ENCODE measurements at regions not wholly inside any gene's neighbourhood (a gene's known extent, or its start where the extent isn't known, plus 50 kb on each side); places are given as distances from the start of the nearest gene placed in this dataset.

DNA sequence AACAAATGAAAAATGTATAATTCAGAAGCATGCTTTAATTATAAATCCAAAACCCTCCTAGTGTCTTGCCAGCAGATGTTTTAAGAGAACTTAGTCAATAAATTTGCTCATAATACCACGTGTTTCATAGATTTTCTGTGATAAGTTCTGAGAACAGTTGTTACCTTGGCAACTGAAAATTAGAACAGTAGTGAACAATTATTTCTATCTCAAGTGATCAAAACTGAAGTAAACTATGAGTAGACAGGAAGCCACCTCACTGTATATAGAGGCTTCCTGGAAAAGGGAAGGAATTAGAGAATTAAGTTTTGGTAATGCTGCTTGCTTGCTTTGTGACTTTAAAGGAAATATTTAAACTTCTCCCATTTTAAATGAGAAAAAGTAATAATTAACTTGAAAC, 266.0 kb upstream of the ANO3 start:
- TF ChIP-seq, protein P1, sequence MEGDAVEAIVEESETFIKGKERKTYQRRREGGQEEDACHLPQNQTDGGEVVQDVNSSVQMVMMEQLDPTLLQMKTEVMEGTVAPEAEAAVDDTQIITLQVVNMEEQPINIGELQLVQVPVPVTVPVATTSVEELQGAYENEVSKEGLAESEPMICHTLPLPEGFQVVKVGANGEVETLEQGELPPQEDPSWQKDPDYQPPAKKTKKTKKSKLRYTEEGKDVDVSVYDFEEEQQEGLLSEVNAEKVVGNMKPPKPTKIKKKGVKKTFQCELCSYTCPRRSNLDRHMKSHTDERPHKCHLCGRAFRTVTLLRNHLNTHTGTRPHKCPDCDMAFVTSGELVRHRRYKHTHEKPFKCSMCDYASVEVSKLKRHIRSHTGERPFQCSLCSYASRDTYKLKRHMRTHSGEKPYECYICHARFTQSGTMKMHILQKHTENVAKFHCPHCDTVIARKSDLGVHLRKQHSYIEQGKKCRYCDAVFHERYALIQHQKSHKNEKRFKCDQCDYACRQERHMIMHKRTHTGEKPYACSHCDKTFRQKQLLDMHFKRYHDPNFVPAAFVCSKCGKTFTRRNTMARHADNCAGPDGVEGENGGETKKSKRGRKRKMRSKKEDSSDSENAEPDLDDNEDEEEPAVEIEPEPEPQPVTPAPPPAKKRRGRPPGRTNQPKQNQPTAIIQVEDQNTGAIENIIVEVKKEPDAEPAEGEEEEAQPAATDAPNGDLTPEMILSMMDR (IDR thresholded peaks at IDR 0.05), result no peak
- no peak overlapping the region for H3K4me3 ChIP-seq
- H3K27ac ChIP-seq, result no peak overlapping the region
- no peak for DNase-seq (ENCODE audit: low spot score)

DNA sequence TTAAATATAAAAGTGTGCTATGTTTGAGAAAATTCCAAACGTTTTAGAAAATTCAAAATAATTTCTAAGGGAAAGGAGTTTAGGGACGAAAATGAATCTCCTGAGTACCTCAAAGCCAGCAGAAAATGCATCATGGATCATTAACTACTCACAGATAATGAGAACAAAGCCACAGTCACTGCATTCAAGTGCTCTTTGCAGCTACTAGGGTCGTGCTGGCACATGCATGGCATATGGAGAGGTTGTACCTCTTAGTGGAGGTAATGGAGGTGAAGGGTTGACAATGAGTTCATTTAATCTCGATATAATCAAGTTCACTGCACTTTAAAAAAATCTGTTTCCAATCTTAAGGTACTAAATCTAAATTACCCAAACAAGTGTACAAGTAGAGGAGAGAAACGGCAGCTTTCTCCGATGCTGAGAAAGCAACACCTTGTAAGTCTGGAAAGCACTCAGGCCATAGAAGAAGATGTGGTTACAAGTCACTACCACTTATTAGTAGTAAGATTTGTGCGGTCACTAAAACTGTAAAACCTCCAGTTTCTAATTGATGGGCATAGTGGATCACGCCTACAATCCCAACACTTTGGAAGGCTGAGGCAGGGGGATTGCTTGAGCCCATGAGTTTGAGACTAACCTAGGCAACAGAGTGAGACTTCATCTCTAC, 261.1 kb upstream of the ANO3 start:
- H3K27ac ChIP-seq, result no peak overlapping the region
- no peak for DNase-seq (ENCODE audit: low spot score)
- TF ChIP-seq, protein P1 (IDR thresholded peaks at IDR 0.05), result no peak
- H3K4me3 ChIP-seq, result no peak overlapping the region

DNA sequence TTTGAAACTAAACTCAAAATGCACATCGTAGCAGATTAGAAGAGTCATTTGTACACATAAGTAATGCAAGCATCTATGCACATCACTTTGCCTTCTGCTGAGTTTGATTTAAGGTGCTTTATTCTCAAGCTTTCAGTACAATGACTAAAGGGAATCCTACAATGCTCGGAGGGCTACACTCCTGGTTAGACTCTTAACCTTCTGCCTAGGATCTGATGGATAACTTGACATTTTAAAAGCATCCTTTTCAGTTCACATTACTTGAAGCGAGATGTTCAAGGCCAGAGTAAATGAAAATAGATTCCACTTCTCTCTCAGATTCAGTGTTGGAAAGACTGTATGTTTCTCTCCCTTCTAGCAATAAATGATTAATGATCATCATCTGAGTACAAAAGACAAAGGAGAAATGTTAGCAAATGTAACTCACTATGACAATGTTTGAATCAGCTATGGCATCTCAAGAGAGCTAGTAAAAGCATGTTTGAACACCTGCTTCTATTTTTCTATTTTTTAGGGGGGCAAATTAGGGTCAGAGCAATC, 259.2 kb upstream of the ANO3 start:
- TF ChIP-seq, protein P1 (IDR thresholded peaks at IDR 0.05), result no peak
- no peak for DNase-seq (ENCODE audit: low spot score)
- H3K4me3 ChIP-seq, result no peak overlapping the region
- H3K27ac ChIP-seq, result no peak overlapping the region

DNA sequence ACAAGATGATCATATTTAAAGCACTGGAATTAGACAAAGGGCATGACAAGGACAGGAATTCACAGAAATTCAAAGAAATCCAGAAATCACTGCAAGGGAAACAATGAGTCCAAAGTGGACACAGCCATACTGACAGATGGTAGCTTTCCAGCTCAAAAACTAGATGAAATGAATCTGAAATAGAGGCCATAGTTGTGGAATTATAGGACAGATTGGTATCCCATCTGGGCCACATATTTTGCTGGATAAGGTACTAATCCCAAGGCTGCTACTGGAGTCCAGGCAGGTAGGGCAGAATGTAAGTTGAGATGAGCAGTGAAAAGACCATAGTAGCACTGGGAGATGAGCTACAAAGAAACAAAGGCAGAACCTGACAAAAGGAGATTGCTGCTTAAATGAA, 258.3 kb upstream of the ANO3 start:
- TF ChIP-seq, protein P1 (IDR thresholded peaks at IDR 0.05), result no peak
- H3K27ac ChIP-seq, result no peak overlapping the region
- H3K4me3 ChIP-seq, result no peak overlapping the region
- DNase-seq (ENCODE audit: low spot score), result no peak

DNA sequence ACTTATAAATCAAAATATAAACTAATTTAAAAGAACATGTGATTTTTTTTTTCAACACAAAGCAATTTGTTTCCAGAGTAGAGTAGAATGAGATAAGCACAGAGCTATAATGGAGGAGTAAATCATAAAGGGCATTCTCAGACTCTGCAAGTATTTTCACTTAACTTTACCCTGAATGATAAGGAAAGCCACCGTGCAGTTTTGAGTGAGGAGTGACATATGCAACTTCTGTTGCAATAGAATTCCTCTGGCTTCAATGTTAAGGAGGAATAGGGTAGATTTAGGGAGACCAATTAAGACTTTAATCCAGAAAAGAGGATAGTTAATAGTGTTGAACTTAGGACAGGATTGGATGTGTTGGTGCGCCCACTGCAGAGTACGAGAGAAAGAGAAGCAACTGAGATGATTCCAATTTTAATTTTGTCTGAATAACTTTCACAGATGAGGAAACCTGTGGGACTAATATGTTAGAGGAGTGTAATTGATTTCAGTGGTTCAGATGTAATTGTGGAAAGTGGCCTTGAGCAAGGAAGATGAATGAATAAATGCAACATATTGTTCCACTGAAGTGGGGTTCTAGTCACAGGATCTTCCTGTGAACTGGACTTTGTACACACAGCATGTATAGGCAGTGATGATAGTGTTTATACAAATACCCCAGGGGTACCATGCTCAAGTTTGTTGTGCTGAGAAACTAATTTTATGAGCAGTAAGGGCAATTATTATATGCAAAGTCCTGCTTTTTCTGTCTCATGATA, 255.5 kb upstream of the ANO3 start:
- no peak for DNase-seq (ENCODE audit: low spot score)
- no peak overlapping the region for H3K27ac ChIP-seq
- H3K4me3 ChIP-seq, result no peak overlapping the region

DNA sequence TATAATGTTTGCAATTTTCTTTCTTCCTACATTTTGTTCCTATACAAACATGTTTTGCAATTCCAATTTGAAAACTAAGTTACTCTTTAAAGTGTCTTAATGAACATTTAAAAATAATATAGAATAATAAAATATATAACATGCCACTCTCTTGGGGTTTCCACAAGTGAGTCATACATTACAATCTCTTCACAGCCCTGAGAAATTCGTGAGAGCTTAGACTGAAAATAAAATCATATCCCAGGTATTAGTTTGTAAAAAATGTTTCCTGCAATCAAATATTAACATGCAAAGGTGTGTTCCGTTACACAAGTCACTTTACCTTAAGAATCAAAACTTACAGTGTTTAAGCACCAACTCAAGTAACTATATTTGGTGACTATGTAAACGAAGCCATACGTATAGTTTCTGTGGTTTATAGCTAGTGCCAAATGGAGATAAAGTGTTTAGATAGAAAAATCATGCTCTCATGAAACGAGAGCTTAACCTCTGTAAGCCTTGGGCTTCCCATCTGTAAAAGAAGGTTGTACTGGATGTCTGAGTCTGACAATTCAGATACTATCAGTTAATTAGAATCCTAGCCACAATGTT, 253.6 kb upstream of the ANO3 start:
- DNase-seq (ENCODE audit: low spot score), result no peak
- Histone ChIP-seq H3K4me3 (no peak overlapping the region), H3K27ac (no peak overlapping the region)
- TF ChIP-seq, protein P1 (IDR thresholded peaks at IDR 0.05), result no peak

More for the DNA sequence above, 255.5 kb upstream of the ANO3 start:
- TF ChIP-seq, protein P1 (IDR thresholded peaks at IDR 0.05), result no peak
